Adrenal gland (tissue), 9 donors: ENCODE measurements at regions not wholly inside any gene's neighbourhood (a gene's known extent, or its start where the extent isn't known, plus 50 kb on each side); places are given as distances from the start of the nearest gene placed in this dataset.

Experiments
- DNase-seq, 7 donors: peaks; one replicate each; pipeline ENCODE4 v3.0.0-alpha.2; 2019 to 2020
- H3K27ac ChIP-seq, 5 donors: fragments of 200-600 bp; sonication (generic) in 4 of 5; 1 replicate in 3 of 5; 2 replicates in 2 of 5; pipeline versions ENCODE4 v1.5.1 to v1.8.0; 2016 to 2020; ENCODE audit warnings: mild to moderate bottlenecking in 1 of 5
- H3K27me3 ChIP-seq: fragments of 200-600 bp; 2 replicates; pipeline ENCODE4 v1.8.0; 2021
- H3K36me3 ChIP-seq, 2 donors: fragments of 200-600 bp; replicated peaks in 1 of 2; 1 replicate in 1 of 2; 2 replicates in 1 of 2; pipeline versions ENCODE4 v1.5.1 to v1.8.0; 2018 to 2022
- H3K4me1 ChIP-seq, 2 donors: fragments of 200-600 bp; replicated peaks in 1 of 2; 1 replicate in 1 of 2; 2 replicates in 1 of 2; pipeline versions ENCODE4 v1.5.1 to v1.8.0; 2018 to 2021
- H3K4me3 ChIP-seq, 4 donors: fragments of 200-600 bp; sonication (generic) in 3 of 4; one replicate each; pipeline ENCODE4 v1.5.1; 2016 to 2018
- H3K9me3 ChIP-seq, 3 donors: fragments of 200-600 bp; sonication (generic) in 1 of 3; replicated peaks in 1 of 3; 1 replicate in 2 of 3; 2 replicates in 1 of 3; pipeline versions ENCODE4 v1.5.1 to v1.8.0; 2016 to 2021
- CTCF ChIP-seq, 6 experiments: fragments of 450-650 bp in 4 of 6; fragments of 200-600 bp in 2 of 6; sonication (generic) in 1 of 6; IDR thresholded peaks; 1 replicate in 5 of 6; 2 replicates in 1 of 6; pipeline versions ENCODE4 v1.5.1 to v1.8.0; 2016 to 2021; ENCODE audit warnings: antibody characterized with exemption in 6 of 6, mild to moderate bottlenecking in 2 of 6, moderate library complexity in 1 of 6
- POLR2A ChIP-seq, 2 donors: fragments of 450-650 bp; IDR thresholded peaks; one replicate each; pipeline ENCODE4 v1.6.1; 2017; ENCODE audit warnings: antibody characterized with exemption in 2 of 2, mild to moderate bottlenecking in 2 of 2, moderate library complexity in 1 of 2
- WGBS, 4 donors: extraction: QIAGEN DNeasy Blood & Tissue Kit in 2 of 4; methylation state at CpG; one replicate each; pipeline versions ENCODE4 v1.1.5 to v1.1.7; 2013 to 2017; 5-methylcytosine and 5-hydroxymethylcytosine counted together
- intact Hi-C, 2 donors: fragments of 100-400 bp; cut with DNase I; formaldehyde crosslinking; loops; one replicate each; pipeline versions ENCODE4 v1.14.1 to v1.15.0; 2022 to 2023
- donor health status: healthy with polysubstance abuse.
- donor health status: Bipolar disorder and iron deficiency.
- donor health status: DM: yes; HTN: yes; CAD: no.
- donor health status: DM: no; HTN: no; CAD: no.
- donor health status: DM: no; HTN: no; CAD: no.

- intact Hi-C loops: no loop called here
- no peak overlapping the region for H3K4me3 ChIP-seq
These were observed 224.9 kb downstream of the KIT start for GRCh38 chr4:54882616-54883015.

GRCh38 chr4:54879576-54879975, 221.8 kb downstream of the KIT start:
- Histone ChIP-seq H3K4me3 (no peak overlapping the region), H3K4me1 (no peaks in the 10 kb centered on the region), H3K36me3 (no peaks in the 10 kb centered on the region), H3K27me3 (no peaks in the 10 kb centered on the region), H3K9me3 (no peaks in the 10 kb centered on the region), H3K27ac (no peak overlapping the region)
- no peak for DNase-seq
- no peak for TF ChIP-seq POLR2A (IDR thresholded peaks at IDR 0.05)
- TF ChIP-seq CTCF (IDR thresholded peaks at IDR 0.05): no peak
- intact Hi-C loops: no loop called here

More at GRCh38 chr4:54882616-54883015, 224.9 kb downstream of the KIT start:
- Histone ChIP-seq H3K27ac (no peak overlapping the region), H3K9me3 (no peaks in the 10 kb centered on the region), H3K4me1 (no peaks in the 10 kb centered on the region), H3K27me3 (no peaks in the 10 kb centered on the region), H3K36me3 (no peaks in the 10 kb centered on the region)
- TF ChIP-seq POLR2A (IDR thresholded peaks at IDR 0.05) (no peak), CTCF (IDR thresholded peaks at IDR 0.05) (no peak)
- no peak for DNase-seq
- WGBS, 4 donors: 45 to 77% (median 46%) methylated on average over 2 of the region's 2 CpGs

- TF ChIP-seq POLR2A (IDR thresholded peaks at IDR 0.05) (no peak), CTCF (IDR thresholded peaks at IDR 0.05) (no peak)
- no peaks in the 10 kb centered on the region for H3K4me1 ChIP-seq
- 87 to 98% (median 92%) methylated on average over 2 of the region's 2 CpGs for WGBS, 4 donors
- H3K9me3 ChIP-seq: no peaks in the 10 kb centered on the region
- intact Hi-C loops: no loop called here
- no peak overlapping the region for H3K4me3 ChIP-seq
- no peaks in the 10 kb centered on the region for H3K27me3 ChIP-seq
- DNase-seq: no peak
- no peak overlapping the region for H3K27ac ChIP-seq
- no peaks in the 10 kb centered on the region for H3K36me3 ChIP-seq
These were observed 219.2 kb downstream of the KIT start for GRCh38 chr4:54877006-54877405.

- TF ChIP-seq POLR2A (IDR thresholded peaks at IDR 0.05) (no peak), CTCF (IDR thresholded peaks at IDR 0.05) (no peak)
- H3K4me3 ChIP-seq: no peak overlapping the region
- no peaks in the 10 kb centered on the region for H3K36me3 ChIP-seq
- no peak overlapping the region for H3K27ac ChIP-seq
- H3K9me3 ChIP-seq: no peaks in the 10 kb centered on the region
- no peaks in the 10 kb centered on the region for H3K27me3 ChIP-seq
- intact Hi-C loops: no loop called here
- WGBS, 4 donors: 68 to 82% (median 72%) methylated on average over 3 of the region's 3 CpGs
- DNase-seq: no peak
- no peaks in the 10 kb centered on the region for H3K4me1 ChIP-seq
These were observed 214.5 kb downstream of the KIT start for GRCh38 chr4:54872261-54872660.
